ENCODE measurements at regions not wholly inside any gene's neighbourhood (a gene's known extent, or its start where the extent isn't known, plus 50 kb on each side); places are given as distances from the start of the nearest gene placed in this dataset.
"Not testable (repeated sequence)": the region's sequence is repeated elsewhere in the genome, so short reads cannot be mapped to it uniquely, and the experiment has no call there.

DNA sequence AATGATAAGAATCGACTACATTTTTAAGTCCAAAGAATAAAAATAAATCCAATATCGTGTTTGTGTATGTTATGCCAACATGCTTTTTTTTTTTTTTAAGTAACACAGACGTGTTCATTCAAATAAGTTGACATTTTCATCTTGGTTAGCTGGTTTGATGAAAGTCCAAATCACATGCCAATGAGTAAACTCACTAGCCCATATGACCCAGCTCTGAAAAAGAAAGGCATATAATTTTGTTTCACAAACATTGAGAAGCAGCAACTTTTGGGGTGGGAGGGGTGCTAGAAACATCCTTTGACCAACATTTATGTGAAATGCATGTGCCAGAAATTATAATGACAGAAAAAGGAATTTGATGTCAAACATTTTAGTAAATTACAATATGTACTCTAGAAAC is 61.6 kb upstream of the SPP1 start:
- TF ChIP-seq, protein P1, sequence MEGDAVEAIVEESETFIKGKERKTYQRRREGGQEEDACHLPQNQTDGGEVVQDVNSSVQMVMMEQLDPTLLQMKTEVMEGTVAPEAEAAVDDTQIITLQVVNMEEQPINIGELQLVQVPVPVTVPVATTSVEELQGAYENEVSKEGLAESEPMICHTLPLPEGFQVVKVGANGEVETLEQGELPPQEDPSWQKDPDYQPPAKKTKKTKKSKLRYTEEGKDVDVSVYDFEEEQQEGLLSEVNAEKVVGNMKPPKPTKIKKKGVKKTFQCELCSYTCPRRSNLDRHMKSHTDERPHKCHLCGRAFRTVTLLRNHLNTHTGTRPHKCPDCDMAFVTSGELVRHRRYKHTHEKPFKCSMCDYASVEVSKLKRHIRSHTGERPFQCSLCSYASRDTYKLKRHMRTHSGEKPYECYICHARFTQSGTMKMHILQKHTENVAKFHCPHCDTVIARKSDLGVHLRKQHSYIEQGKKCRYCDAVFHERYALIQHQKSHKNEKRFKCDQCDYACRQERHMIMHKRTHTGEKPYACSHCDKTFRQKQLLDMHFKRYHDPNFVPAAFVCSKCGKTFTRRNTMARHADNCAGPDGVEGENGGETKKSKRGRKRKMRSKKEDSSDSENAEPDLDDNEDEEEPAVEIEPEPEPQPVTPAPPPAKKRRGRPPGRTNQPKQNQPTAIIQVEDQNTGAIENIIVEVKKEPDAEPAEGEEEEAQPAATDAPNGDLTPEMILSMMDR (IDR thresholded peaks at IDR 0.05; ENCODE audit: low read depth, low read length), result no peak
- no peak overlapping the region for H3K4me3 ChIP-seq (replicated peaks in 1 of 2; ENCODE audit: low read depth in 2 of 2, low read length in 2 of 2)
- DNase-seq (ENCODE audit: low read depth in 2 of 2), result no peak

GRCh38 chr4:87915621-87916020 is 59.9 kb upstream of the SPP1 start:
- TF ChIP-seq, protein P1 (IDR thresholded peaks at IDR 0.05; ENCODE audit: low read depth, low read length), result no peak
- no peak overlapping the region for H3K4me3 ChIP-seq (replicated peaks in 1 of 2; ENCODE audit: low read depth in 2 of 2, low read length in 2 of 2)
- DNase-seq (ENCODE audit: low read depth in 2 of 2), result no peak

GRCh38 chr4:87916626-87917025 is 58.9 kb upstream of the SPP1 start:
- no peak for DNase-seq (ENCODE audit: low read depth in 2 of 2)
- H3K4me3 ChIP-seq (replicated peaks in 1 of 2; ENCODE audit: low read depth in 2 of 2, low read length in 2 of 2), result no peak overlapping the region
- TF ChIP-seq, protein P1 (IDR thresholded peaks at IDR 0.05; ENCODE audit: low read depth, low read length), result no peak

DNA sequence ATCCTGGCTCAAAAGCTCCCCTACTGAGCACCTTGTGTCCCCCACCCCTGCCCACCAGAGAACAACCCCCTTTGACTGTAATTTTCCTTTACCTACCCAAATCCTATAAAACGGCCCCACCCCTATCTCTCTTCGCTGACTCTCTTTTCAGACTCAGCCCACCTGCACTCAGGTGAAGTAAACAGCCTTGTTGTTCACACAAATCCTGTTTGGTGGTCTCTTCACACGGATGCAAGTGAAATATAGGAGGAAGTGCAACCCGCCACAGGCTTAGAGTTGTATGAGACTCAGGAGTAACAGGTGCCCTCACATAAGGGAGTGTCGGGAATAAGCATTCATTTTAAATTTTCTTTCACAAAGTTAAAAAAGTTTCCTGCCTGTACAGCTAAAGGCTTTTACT is 57.6 kb upstream of the SPP1 start:
- DNase-seq (ENCODE audit: low read depth in 2 of 2); H3K4me3 ChIP-seq (replicated peaks in 1 of 2; ENCODE audit: low read depth in 2 of 2, low read length in 2 of 2): not testable (repeated sequence)

- DNase-seq (ENCODE audit: low read depth in 2 of 2), result no peak
- no peak overlapping the region for H3K4me3 ChIP-seq (replicated peaks in 1 of 2; ENCODE audit: low read depth in 2 of 2, low read length in 2 of 2)
- TF ChIP-seq, protein P1 (IDR thresholded peaks at IDR 0.05; ENCODE audit: low read depth, low read length), result no peak
Measured at GRCh38 chr4:87918314-87919058, 57.0 kb upstream of the SPP1 start.

DNA sequence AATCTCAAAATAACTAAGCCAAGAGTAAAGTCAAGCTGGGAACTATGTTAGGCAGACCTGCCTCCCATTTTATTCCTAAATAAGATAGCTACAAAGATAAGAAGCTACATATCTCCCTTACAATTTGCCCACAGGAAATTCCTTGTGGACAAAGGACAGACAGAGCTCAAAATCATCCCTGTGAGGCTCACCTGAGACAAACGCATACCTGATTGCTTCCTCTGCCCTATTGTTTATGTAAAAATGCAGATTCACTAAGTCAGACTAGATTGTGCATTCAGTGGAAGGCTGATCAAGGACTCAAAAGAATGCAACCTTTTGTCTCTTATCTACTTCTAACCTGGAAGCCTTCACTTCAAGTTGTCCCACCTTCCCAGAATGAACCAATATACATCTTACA is 56.2 kb upstream of the SPP1 start:
- not testable (repeated sequence) for H3K4me3 ChIP-seq (replicated peaks in 1 of 2; ENCODE audit: low read depth in 2 of 2, low read length in 2 of 2); DNase-seq (ENCODE audit: low read depth in 2 of 2)

- no peak overlapping the region for H3K4me3 ChIP-seq (replicated peaks in 1 of 2; ENCODE audit: low read depth in 2 of 2, low read length in 2 of 2)
- DNase-seq (ENCODE audit: low read depth in 2 of 2), result no peak
- TF ChIP-seq, protein P1 (IDR thresholded peaks at IDR 0.05; ENCODE audit: low read depth, low read length), result no peak
Measured at GRCh38 chr4:87919941-87920340, 55.6 kb upstream of the SPP1 start.

DNA sequence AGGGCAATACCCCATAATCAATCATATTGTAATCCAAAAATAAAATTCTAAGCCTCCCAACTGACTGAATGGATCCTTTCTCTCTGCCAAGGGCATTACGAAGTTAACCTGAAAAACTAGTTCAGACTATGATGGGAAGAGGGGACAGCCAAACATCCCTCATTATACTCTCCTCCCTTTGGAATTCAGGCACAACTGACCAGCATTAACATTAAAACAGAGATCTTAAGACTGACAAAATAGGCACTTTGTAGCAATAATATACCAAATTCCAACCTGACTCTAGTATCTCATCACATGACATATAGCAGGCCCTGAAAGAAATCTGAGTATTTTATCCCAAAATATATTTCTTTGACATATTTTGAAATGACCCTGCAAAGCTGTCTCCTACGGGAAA is 55.0 kb upstream of the SPP1 start:
- no peak for DNase-seq (ENCODE audit: low read depth in 2 of 2)
- H3K4me3 ChIP-seq (replicated peaks in 1 of 2; ENCODE audit: low read depth in 2 of 2, low read length in 2 of 2), result no peak overlapping the region
- TF ChIP-seq, protein P1 (IDR thresholded peaks at IDR 0.05; ENCODE audit: low read depth, low read length), result no peak

DNA sequence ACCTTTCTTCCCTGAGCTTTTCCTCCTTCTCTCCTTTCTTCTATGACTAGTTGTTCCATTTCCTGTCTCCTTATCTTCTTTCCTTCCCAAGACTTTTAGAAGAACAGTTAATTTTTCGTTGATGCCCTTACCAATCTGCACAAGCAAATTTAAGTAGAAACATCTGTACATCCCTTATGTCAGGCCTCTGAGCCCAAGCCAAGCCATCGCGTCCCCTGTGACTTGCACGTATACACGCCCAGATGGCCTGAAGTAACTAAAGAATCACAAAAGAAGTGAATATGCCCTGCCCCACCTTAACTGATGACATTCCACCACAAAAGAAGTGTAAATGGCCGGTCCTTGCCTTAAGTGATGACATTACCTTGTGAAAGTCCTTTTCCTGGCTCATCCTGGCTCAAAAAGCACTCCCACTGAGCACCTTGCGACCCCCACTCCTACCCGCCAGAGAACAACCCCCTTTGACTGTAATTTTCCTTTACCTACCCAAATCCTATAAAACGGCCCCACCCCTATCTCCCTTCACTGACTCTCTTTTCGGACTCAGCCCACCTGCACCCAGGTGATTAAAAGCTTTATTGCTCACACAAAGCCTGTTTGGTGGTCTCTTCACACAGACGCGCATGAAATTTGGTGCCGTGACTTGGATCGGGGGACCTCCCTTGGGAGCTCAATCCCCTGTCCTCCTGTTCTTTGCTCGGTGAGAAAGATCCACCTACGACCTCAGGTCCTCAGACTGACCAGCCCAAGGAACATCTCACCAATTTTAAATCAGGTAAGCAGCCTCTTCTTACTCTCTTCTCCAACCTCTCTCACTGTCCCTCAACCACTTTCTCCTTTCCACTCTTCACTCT is 53.7 kb upstream of the SPP1 start:
- DNase-seq (ENCODE audit: low read depth in 2 of 2); H3K4me3 ChIP-seq (replicated peaks in 1 of 2; ENCODE audit: low read depth in 2 of 2, low read length in 2 of 2): not testable (repeated sequence)

- not testable (repeated sequence) for H3K4me3 ChIP-seq (replicated peaks in 1 of 2; ENCODE audit: low read depth in 2 of 2, low read length in 2 of 2); DNase-seq (ENCODE audit: low read depth in 2 of 2)
Measured at GRCh38 chr4:87924146-87924545, 51.4 kb upstream of the SPP1 start.

Measured in cardiac fibroblast (primary cell).